Suppressor macrophage (primary cell): ENCODE measurements at regions not wholly inside any gene's neighbourhood (a gene's known extent, or its start where the extent isn't known, plus 50 kb on each side); places are given as distances from the start of the nearest gene placed in this dataset.
"Not testable (repeated sequence)": the region's sequence is repeated elsewhere in the genome, so short reads cannot be mapped to it uniquely, and the experiment has no call there.

Experiments
- DNase-seq, 4 experiments: peaks; one replicate each; pipeline ENCODE4 v3.0.0-alpha.2; 2020 to 2022

GRCh38 chr4:79174490-79175252, 151.2 kb downstream of the NAA11 start:
- DNase-seq = no peak

DNA sequence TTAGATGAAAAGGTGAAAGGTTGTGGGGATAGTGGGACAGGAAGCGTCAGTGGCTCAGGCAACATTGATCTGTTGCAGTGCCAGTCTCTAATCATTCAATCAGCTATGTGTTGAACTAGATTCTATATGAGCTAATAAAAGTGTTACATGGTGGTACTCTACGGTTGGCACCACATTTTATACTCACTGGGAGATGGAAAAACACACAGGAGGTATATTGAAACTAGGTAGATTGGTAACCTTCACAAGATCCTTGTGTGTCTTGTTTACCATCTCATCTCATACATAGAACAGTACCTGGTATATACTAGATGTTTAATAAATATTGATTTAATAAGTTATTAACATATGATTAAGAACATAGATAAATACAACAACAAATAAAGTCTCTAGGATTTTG, 152.7 kb downstream of the NAA11 start:
- DNase-seq = no peak

GRCh38 chr4:79170077-79170476, 155.8 kb downstream of the NAA11 start:
- no peak for DNase-seq

DNA sequence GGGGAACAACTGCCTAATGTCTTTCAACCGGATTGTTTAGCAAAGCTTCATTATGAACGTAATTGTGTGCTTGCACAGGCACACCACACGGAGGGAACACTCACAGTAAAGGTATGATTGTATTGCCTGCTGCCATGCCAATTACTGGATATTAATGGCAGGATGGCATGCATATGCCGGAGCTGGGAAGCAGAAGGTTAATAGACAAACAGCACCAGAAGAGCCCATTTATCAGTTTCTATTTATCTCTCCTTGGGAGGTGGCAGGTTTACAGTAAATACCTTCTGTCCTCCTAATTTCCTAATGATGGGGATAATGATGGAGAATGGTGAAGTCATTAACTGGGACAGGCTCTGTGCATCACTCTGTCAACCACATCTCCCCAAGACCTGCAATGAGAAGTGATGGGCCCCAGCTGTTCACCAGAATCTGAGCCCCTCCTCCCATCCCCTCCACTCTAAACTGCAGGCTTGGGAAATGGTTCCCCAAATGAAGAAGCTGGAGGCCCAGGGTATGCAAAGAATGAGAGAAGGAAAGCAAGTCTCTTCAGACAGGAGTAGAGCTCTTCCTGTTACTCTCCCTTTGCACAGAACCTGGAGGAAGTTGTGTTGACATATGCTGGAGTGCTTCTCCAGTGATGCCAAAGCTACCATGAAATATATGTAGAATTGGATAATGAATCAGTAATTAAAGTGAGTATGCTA, 160.8 kb downstream of the NAA11 start:
- DNase-seq = no peak

GRCh38 chr4:79163981-79164490, 161.8 kb downstream of the NAA11 start:
- no peak for DNase-seq

DNA sequence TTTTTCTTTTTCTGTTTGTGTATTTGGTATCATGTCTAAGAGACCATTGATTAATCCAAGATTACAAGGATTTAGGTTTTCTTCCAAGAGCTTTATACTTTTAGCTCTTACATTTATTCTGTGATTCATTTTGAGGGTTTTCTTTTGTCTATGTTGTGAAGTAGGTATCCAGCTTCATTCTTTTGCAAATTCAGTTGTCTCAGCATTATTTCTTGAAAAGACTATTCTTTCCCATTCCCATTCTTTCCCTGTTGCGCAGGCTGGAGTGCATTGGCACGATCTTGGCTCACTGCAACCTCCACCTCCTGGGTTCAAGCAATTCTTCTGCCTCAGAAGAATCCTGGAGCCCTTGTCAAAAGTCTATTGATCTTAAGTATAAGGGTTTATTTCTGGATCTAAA, 164.9 kb downstream of the NAA11 start:
- DNase-seq = no peak

GRCh38 chr4:79158705-79159104, 167.2 kb downstream of the NAA11 start:
- not testable (repeated sequence) for DNase-seq

DNA sequence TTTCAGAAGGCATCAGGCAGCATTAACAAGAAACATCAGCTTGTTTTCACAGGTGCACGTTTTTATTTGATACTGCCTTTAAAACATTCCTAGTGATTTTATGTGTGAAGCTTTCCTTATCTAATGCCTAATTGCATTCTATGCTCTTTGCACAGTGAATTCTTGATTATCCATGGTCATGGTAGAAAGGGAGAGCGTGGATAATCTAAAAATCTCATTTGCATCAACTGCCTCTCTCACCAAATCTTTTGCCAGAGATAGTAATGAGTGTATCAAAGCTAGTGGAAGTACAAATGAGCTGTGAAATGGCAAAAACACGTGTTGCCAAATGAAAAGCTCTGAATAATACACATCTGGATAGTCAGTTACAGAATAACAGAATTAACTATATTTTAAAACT, 170.5 kb downstream of the NAA11 start:
- DNase-seq = no peak

- no peak for DNase-seq
These were observed 174.9 kb downstream of the NAA11 start for GRCh38 chr4:79150820-79151416.

DNA sequence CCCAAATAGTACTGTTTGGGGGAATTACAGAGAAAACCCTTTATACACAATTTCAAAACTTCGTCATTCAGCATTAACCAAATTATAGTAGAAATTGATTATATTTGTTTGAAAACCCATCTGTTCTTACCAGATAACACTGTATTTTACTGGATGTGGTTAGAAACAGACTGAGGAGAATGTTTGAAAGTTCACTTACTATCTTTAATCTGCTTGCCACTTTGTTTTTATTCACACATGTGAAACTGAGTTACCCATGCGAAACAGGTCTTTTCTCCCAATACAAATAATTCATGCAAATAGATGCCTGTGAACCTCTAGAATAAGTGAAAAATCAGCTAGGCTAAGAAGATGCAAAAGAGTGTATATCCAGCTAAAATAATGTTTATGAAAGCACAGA, 177.5 kb downstream of the NAA11 start:
- DNase-seq = no peak

- DNase-seq = no peak
These were observed 178.6 kb downstream of the NAA11 start for GRCh38 chr4:79147251-79147650.

GRCh38 chr4:79141530-79141929, 184.3 kb downstream of the NAA11 start:
- DNase-seq = no peak

GRCh38 chr4:79134767-79135166, 191.1 kb downstream of the NAA11 start:
- no peak for DNase-seq

DNA sequence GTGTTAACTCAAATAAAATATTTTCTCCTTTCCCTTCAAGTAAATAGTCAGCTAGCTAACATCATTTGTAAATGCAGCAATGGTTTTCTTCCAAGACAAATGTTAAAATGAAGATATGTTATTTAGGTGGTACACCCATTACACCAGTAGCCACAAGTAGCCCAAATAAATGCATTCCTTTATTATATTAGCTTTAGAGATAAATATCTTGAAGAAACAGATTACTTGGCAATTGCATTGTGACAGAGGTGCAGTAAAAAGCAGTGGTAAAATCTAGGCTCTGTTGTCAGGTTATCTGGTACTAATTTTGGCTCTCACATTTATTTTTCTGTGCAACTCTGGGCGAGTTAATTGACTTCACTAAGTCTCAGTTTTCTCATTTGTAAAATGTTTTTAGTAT, 193.0 kb downstream of the NAA11 start:
- no peak for DNase-seq

DNA sequence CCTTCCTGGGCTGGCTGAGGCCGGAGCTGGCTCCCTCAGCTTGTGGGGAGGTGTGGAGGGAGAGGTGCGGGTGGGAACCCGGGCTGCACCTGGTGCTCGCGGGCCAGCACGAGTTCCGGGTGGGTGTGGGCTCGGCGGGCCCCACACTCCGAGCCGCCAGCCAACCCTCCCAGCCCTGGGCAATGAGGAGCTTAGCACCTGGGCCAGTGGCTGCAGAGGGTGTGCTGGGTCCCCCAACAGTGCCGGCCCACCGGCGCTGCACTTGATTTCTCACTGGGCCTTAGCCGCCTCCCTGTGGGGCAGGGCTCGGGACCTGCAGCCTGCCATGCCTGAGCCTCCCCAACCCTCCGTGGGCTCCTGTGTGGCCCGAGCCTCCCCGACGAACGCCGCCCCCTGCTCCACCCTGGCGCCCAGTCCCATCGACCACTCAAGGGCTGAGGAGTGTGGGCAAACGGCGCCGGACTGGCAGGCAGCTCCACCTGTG, 182.7 kb upstream of the PAQR3 start:
- DNase-seq = no peak

DNA sequence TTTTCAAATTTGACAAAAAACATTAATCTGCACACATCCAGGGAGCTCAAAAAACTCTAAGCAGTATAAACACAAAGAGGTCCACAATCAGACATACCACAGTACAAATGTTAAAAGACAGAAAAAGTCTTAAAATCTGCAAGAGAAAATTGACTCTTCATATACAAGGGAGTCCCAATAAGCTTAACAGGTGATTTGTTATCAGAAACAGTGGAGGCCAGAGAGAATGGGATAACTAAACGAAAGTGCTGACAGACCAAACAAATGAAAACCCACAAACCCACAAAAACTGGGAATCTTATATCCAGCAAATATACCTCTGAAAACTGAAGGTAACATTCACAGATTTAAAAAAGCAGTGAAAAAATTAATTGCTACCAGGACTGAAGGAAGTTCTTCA, 182.0 kb upstream of the PAQR3 start:
- DNase-seq = no peak

DNA sequence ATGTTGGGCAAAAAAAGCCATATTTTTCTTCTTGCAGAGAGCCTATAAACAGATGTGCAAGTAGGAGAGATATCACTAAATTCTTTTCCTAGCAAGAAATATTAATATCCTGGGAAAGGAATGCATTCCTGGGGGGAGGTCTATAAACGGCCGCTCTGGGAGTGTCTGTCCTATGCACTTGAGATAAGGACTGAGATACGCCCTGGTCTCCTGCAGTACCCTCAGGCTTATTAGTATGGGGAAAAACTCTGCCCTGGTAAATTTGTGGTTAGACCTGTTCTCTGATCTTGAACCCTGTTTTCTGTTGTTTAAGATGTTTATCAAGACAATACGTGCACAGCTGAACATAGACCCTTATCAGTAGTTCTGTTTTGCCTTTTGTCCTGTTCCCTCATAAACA, 177.8 kb upstream of the PAQR3 start:
- DNase-seq = not testable (repeated sequence)

DNA sequence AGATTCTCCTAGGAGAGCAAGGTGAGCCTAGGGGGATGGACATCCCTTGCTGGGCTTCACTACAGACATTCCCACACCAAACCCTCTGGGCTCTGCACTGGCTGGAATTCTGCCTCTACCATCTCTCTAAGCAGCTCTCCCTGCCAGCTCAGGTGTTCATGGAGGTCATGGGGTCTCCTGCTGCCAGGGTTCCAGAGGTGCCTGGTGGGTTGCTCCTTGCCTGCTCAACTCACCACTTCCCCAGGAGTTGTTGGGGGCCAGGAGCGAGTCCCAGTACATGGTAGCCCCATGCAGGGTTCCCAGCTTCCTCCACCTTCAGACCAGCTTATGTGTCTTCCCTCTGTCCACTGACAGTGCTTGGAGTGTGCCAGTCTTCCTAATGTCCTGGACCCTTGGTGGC, 167.8 kb upstream of the PAQR3 start:
- DNase-seq = no peak

DNA sequence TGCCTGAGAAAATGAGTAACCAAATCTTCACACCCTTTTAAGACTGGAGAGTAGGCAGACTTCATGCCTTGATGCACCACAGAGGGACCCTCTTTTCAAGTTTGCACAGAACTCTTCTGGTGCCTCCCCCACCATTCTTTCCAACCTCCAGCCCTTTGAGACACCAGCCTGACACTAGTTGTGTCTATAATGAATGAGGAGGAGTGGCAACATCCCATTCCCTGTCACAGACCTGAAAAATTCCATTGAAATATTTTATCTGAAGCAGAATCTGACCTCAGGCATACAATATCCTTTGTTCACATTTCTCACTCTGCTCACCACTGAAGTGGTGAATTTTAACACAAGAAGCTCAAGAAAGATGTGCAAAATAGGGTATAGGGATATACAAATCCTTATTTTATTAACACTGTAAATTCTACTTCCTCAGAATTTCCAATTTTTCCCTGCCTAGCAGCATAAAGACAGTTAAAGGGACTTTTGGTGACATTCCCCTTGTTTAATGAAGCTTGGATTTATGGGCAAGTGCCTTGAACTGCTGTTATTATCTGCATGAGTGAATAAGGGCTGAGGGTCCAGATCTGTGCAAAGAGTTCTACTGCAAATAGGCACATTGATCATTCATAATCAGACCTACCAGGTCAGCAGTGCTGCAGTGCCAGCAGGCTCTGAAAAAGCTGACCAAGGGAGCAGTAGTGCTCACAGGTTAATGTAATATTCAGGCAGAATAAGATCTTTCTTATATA, 149.9 kb upstream of the PAQR3 start:
- no peak for DNase-seq

DNA sequence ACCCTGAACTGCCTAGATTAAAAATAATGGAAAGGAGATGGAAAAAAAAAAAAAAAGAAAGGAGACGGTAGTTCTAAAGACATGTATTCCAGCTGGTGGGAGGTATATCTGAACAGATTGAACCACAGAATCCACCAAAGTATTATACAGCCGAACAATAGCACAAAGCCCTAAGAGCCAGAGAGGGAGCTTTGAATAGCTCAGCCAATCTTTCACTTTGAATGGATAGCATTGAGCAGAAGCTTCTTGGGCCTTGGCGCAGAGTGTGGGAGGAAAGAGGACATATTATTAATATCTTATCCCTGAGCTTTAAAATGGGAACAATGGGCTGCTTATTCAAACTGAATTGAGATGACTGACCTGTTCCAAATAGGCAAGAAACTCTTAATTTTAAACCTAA, 147.8 kb upstream of the PAQR3 start:
- no peak for DNase-seq

GRCh38 chr4:79083406-79084010, 144.3 kb upstream of the PAQR3 start:
- no peak for DNase-seq

DNA sequence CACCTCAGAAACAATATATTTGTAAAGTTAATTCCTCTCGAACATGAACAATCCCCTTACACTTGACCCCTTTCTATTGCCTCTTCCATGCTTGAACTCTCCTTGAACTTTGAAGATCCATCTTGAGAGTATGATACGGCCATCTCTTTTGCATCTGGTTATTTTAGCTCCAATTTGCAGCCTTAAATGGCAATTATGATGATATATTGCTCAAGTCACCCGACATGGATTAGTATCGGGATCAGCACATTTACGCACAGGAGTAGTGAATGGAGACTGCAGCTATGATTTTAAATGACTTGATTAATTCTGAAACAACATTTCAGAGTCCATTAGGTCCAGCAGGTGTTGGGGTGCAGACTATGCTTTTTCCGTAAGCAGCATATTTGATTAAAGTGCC, 143.8 kb upstream of the PAQR3 start:
- no peak for DNase-seq
